ENCODE measurements at regions not wholly inside any gene's neighbourhood (a gene's known extent, or its start where the extent isn't known, plus 50 kb on each side); places are given as distances from the start of the nearest gene placed in this dataset.

GRCh38 chr6:98384334-98384733, 450.0 kb upstream of the POU3F2 start:
- TF ChIP-seq, protein P1, sequence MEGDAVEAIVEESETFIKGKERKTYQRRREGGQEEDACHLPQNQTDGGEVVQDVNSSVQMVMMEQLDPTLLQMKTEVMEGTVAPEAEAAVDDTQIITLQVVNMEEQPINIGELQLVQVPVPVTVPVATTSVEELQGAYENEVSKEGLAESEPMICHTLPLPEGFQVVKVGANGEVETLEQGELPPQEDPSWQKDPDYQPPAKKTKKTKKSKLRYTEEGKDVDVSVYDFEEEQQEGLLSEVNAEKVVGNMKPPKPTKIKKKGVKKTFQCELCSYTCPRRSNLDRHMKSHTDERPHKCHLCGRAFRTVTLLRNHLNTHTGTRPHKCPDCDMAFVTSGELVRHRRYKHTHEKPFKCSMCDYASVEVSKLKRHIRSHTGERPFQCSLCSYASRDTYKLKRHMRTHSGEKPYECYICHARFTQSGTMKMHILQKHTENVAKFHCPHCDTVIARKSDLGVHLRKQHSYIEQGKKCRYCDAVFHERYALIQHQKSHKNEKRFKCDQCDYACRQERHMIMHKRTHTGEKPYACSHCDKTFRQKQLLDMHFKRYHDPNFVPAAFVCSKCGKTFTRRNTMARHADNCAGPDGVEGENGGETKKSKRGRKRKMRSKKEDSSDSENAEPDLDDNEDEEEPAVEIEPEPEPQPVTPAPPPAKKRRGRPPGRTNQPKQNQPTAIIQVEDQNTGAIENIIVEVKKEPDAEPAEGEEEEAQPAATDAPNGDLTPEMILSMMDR (IDR thresholded peaks at IDR 0.05) = no peak
- TF ChIP-seq EZH2 (IDR thresholded peaks at IDR 0.05) = no peak
- no peak for TF ChIP-seq EZH2phosphoT487 (IDR thresholded peaks at IDR 0.05)

Data from neural progenitor cell (in vitro differentiated cells).